GM06990 (cell line): ENCODE measurements at regions not wholly inside any gene's neighbourhood (a gene's known extent, or its start where the extent isn't known, plus 50 kb on each side); places are given as distances from the start of the nearest gene placed in this dataset.

Experiments used
- DNase-seq: peaks from one replicate; pipeline ENCODE4 v3.0.0-alpha.2; 2011; ENCODE audit not compliant: insufficient read length; ENCODE audit errors: extremely low read depth
- H3K27me3 ChIP-seq: replicated peaks from 2 replicates; pipeline ENCODE4 v1.6.0; 2011; ENCODE audit warnings: low read length; ENCODE audit not compliant: control insufficient read depth, insufficient read depth
- H3K36me3 ChIP-seq: 2 replicates; pipeline ENCODE4 v1.5.1; 2011; ENCODE audit warnings: low read length; ENCODE audit not compliant: control insufficient read depth, insufficient read depth
- H3K4me3 ChIP-seq: replicated peaks from 2 replicates; pipeline ENCODE4 v1.5.1; 2011; ENCODE audit warnings: low read depth, mild to moderate bottlenecking, control low read depth, low read length
- CTCF ChIP-seq: IDR thresholded peaks from 2 replicates; pipeline ENCODE4 v1.5.1; 2011; ENCODE audit warnings: low read length, control low read depth, mild to moderate bottlenecking, inconsistent platforms; ENCODE audit not compliant: insufficient read depth, poor library complexity, severe bottlenecking

- Histone ChIP-seq H3K27me3 (no peaks in the 10 kb centered on the region), H3K36me3 (no peaks in the 10 kb centered on the region), H3K4me3 (no peak overlapping the region)
- no peak for DNase-seq
- no peak for TF ChIP-seq CTCF
Measured at GRCh38 chr2:145114726-145115125, 594.8 kb upstream of the ZEB2 start.

- Histone ChIP-seq H3K36me3 (no peaks in the 10 kb centered on the region), H3K27me3 (no peaks in the 10 kb centered on the region), H3K4me3 (no peak overlapping the region)
- TF ChIP-seq CTCF, result no peak
- no peak for DNase-seq
Measured at GRCh38 chr2:145112467-145112866, 592.5 kb upstream of the ZEB2 start.

DNA sequence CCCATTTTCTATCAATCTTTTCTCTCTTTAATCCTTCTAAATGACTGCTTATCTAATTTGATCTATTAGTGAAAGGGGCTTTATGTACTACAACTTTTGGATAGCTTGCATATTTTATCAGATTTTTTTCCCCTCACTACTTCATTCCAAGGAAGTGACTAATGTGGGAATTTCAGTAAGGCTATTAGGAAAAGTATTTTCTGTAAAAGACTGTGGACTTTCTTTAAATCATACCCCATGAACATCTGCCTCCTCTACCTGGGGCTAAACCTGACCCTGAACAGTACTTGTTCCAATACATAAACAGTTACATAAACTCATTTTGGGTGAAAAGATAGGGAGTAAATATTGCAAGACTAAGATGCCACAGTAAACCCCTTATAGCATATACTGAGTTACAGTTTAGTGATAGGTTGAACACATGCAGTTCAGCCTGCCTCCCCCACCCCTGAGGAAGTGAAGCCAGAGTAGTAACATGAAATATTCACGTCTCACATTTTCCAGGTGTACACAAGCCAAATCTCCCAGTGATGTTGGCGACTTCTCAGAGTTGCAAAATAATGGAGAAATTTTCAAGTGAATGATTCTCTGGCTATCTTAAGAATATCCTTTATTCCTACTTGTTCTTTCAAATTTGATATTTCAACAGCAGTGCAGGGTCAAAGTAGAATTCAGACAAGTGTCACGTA is 590.9 kb upstream of the ZEB2 start:
- no peak for DNase-seq
- H3K27me3 ChIP-seq, result no peaks in the 10 kb centered on the region
- H3K4me3 ChIP-seq, result no peak overlapping the region
- H3K36me3 ChIP-seq, result no peaks in the 10 kb centered on the region
- TF ChIP-seq CTCF, result no peak

- Histone ChIP-seq H3K27me3 (no peaks in the 10 kb centered on the region), H3K36me3 (no peaks in the 10 kb centered on the region), H3K4me3 (no peak overlapping the region)
- no peak for TF ChIP-seq CTCF
- DNase-seq, result no peak
Measured at GRCh38 chr2:145108959-145109710, 589.2 kb upstream of the ZEB2 start.

DNA sequence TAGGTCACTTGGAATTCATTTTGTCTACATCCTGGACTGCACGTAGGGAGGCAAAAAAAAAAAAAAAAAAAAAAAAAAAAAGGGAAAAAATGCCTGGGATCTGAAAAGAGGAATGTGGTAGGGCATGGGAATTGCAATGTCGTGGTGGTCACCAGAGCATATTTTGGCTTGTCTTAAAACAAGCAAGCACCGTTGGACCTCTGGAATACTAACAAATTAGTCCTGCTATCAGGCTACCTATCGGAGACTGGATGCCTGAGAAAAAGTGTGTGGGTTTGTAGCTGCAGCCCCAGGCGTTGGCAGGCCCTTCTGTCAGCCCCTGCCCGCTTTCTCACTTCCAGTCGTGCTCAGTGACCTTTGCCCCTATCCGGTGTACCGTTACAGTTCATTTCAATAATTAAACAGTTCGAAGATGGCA is 588.5 kb upstream of the ZEB2 start:
- DNase-seq, result no peak
- no peak for TF ChIP-seq CTCF
- no peak overlapping the region for H3K4me3 ChIP-seq
- H3K27me3 ChIP-seq, result no peaks in the 10 kb centered on the region
- no peaks in the 10 kb centered on the region for H3K36me3 ChIP-seq
